ENCODE measurements at regions not wholly inside any gene's neighbourhood (a gene's known extent, or its start where the extent isn't known, plus 50 kb on each side); places are given as distances from the start of the nearest gene placed in this dataset.

- TF ChIP-seq CTCF (conservative IDR thresholded peaks at IDR 0.05; ENCODE audit: low read depth in 2 of 2) (no peak), EZH2phosphoT487 (IDR thresholded peaks at IDR 0.05; ENCODE audit: unreplicated experiment) (no peak), EZH2 (IDR thresholded peaks at IDR 0.05; ENCODE audit: low read depth, unreplicated experiment) (no peak), REST (IDR thresholded peaks at IDR 0.05; ENCODE audit: unreplicated experiment) (no peak), ZNF462 (CRISPR knock-in tag; IDR thresholded peaks at IDR 0.05) (no peak), POLR2AphosphoS5 (IDR thresholded peaks at IDR 0.05; ENCODE audit: low read depth) (no peak), CREB1 (CRISPR knock-in tag; IDR thresholded peaks at IDR 0.05; ENCODE audit: low read depth) (no peak)
These were observed 182.2 kb downstream of the WDR11 start for GRCh38 chr10:121033366-121033765.

All from GM23338 (cell line).